HG02798 (cell line): ENCODE measurements at regions not wholly inside any gene's neighbourhood (a gene's known extent, or its start where the extent isn't known, plus 50 kb on each side); places are given as distances from the start of the nearest gene placed in this dataset.

ENCODE experiments used
- ATAC-seq: cut with Tn5 transposase; IDR thresholded peaks from one replicate; pipeline ENCODE4 v1.9.1; 2021; ENCODE audit warnings: mild to moderate bottlenecking; ENCODE audit not compliant: unreplicated experiment, poor library complexity

- no peak for ATAC-seq
These were observed 1224.0 kb downstream of the SLC16A7 start for GRCh38 chr12:60819794-60820193.

DNA sequence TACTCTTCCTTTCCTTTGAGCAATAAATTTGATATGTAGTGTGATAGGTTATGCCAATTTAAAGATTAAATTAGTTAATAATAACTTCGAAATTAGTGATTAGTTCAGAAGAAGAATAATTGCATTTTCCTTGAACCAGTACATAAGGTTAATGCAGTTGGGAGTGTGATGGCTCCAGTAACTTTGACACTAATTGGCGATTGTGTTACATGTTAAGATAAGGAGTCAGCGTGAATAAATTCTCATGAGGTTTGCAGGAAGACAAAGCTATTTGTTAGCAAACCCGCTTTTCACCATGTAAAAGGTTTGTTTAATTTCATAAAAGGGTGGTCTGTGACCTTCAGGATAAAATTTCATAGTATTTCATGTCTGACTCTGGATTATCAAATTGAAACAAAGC is 1226.8 kb downstream of the SLC16A7 start:
- no peak for ATAC-seq

GRCh38 chr12:60830381-60830780 is 1234.6 kb downstream of the SLC16A7 start:
- no peak for ATAC-seq

DNA sequence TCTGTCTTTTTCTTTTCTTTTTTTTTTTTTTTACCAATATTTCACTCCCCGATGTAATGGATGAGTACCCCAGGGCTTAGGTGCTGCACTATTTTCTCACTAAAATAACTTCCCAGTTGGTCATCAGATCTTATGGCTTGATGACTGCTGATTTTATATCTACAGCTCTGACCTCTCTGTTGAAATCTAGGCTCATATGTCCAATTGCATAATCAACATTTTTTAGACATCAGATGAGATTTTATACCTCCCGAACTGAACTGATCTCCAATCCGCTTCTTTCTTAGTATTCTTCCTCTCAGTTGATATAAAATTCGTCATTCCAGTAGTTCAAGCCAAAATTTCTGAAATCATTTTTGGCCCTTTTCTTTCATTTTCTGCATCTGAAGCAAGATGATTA is 1236.5 kb downstream of the SLC16A7 start:
- ATAC-seq: no peak

GRCh38 chr12:60834372-60834771 is 1238.5 kb downstream of the SLC16A7 start:
- ATAC-seq: no peak

DNA sequence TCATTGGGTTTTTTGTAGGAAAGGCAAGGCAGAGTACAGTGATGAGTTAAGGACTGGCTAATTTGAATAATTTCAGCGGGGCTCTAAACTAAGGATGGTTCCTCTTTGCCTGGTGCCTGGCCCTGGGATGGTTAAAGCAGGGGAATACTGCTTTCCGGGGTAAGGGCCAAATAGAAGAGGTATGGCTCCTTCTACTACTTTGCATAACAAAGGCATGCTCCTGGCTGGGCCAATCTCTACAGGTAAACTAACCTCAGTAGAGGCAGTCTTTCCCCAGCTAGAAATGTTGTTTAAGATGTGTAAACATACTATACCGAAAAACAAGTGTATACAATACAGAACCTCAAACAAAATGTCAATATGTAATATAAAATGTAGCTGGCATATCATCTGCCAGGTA is 1239.0 kb downstream of the SLC16A7 start:
- ATAC-seq: no peak

DNA sequence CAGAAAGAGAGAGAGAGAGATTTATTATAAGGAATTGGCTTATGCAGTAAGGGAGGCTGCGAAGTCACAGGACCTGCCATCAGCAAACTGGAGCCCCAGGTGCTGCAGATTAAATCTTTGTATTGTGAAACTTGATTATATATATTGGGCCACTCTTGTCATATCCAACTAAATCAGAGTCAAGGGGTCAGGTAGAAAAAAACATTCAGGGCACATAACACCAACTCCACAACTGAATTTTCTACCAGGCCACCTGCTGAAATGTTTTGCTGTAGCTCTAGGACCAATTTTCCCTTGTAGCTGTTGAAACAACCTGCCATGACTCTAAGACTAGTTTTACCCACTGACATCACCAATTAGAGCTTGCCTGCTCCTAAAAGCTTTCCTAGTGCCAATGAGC is 1240.8 kb downstream of the SLC16A7 start:
- no peak for ATAC-seq

- no peak for ATAC-seq
These were observed 1246.4 kb downstream of the SLC16A7 start for GRCh38 chr12:60842181-60842580.

DNA sequence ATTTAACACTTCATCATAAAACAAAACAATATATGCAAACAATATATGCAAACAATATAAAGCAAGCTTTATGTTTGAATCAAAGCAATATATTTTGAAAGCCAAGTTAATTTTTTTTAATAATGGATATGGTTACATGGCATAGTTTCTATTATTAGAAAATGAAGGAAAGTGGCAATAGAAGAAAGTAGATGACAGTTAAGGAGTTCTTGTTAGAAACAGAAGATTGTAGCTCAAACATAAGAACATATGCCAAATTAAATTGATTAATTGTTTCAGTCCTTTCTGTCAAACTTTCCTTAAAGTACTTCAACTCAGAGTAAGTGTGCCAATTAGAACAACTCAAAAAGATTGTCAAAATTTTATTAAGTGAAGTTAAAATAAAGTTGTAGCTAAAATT is 1248.3 kb downstream of the SLC16A7 start:
- ATAC-seq: no peak

DNA sequence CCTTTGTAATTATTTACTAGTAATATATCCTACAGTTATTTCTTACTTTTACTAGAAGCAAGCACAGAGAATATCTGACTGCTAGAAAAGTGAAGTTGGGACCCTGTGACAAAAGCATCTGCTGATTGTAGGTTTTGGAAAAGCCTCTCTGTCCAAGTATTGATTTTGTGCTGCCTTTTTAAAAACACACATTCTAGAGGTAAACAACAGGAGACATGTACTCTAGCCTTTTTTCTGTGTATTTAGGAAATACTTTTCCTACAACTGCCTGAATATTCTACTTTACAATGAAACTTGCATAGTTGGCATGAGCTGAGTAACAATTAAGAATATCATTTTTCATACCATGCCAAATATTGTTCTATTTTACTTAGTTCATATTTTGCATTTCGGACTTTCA is 1249.0 kb downstream of the SLC16A7 start:
- ATAC-seq: no peak

DNA sequence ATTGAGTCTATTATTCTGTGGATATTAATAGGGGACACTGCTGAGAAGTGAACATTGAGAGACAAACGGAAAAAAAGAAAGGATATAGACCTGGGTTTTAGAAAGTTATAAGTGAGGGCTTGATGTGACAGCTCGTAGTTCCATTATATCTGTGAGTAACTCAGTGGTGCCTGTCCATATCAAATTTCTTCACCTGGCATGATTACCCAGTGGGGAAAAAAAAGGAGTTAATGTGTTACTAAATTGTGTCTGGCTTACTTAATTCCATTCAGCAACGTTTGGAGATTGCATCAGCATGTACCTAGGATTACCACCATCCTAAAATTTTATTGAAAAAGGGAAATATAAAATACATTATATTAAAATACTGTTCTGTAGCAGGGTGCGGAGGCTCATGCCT is 1249.9 kb downstream of the SLC16A7 start:
- ATAC-seq: no peak

DNA sequence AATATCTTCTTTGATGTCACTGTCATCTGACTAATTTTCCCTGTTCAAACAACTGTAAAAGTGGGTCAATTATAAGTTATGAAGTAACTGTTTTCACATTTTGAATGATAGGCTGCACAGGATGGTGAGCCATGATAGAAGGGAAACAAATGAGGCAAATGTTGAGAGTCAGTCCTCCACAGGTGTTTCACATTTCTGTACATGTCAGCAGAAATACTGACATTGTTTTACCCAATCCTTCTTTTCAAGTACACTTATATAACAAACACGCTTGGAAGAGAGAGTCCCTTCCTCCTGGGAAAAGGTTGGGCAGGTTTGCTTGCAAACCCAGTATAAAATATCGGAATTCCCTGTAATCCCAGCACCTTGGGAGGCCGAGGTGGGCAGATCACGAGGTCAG is 1251.5 kb downstream of the SLC16A7 start:
- no peak for ATAC-seq

GRCh38 chr12:60849723-60850122 is 1253.9 kb downstream of the SLC16A7 start:
- no peak for ATAC-seq

GRCh38 chr12:60853407-60853806 is 1257.6 kb downstream of the SLC16A7 start:
- ATAC-seq: no peak

- no peak for ATAC-seq
These were observed 1267.6 kb downstream of the SLC16A7 start for GRCh38 chr12:60863421-60863820.

- no peak for ATAC-seq
These were observed 1276.4 kb downstream of the SLC16A7 start for GRCh38 chr12:60872219-60872618.

DNA sequence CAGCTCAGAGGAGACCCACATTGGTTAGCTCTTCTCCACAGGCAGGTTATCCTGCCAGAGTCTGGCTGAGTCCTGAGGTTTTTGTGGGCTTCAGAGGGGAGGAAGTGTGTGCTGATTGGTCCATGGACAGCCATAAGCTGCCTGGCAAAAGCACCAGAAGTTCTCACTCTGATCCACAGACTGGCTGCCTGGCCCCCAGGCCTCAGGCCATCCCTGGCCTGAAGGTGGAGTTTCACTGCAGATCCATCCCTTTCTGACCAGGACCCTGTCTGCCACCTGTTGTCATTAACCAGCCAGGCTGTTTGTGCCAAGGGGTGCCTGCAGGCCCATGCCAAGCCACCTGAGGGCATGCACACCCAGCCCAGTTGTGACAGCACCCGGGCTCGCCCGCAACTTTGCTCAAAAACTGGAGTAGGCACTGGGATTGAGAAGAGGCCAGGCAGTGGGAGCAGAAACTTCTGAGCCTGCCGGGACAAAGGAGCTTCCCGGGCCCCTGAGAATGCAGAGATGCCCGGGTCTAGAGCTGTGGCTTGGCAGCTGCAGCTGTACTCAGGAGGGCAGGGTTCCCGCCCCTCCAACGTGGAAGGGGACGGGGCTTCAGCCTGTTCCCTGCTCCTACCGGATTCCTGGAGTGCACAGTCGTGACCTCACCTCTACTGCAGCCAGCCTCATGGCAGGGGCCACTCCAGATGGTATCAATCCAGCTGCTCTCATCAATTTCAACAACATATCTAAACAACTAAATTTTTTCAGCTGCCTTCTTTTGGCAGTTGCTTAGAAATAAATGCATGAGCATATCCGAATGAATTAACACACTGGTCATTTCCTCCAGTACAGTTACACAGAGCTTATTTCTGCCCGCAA is 1277.3 kb downstream of the SLC16A7 start:
- no peak for ATAC-seq

- no peak for ATAC-seq
These were observed 1278.3 kb downstream of the SLC16A7 start for GRCh38 chr12:60874091-60874490.

DNA sequence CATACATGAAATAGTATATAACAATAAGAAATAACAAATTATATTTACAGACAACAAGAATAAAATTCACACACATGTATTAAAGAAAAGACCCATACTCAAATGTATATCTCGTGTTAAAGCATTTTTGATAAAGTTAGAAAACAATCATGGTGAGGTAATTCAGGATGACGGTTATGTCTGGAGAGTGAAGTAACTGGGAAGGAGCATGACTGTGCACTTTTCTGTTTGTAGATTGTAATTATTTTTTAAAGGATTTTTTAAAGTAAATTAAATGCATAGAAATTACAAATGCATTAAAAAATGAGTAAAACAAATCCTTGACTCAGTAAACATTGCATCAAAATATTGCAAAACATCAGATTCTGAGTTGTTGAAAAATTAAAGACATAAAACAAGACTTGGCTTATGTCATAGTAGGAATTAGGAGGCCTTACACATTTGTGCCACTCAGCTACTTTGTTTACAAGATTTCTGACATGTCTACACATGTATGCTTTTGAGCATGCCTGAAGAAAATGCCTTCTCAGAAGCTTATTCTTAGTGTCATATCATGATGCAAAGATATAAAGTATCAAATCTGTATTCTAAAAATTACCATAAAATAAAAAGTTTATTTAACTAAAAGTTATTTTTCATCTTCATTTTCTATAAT is 1325.1 kb downstream of the SLC16A7 start:
- ATAC-seq: no peak

GRCh38 chr12:60921541-60921940 is 1325.7 kb downstream of the SLC16A7 start:
- ATAC-seq: no peak

DNA sequence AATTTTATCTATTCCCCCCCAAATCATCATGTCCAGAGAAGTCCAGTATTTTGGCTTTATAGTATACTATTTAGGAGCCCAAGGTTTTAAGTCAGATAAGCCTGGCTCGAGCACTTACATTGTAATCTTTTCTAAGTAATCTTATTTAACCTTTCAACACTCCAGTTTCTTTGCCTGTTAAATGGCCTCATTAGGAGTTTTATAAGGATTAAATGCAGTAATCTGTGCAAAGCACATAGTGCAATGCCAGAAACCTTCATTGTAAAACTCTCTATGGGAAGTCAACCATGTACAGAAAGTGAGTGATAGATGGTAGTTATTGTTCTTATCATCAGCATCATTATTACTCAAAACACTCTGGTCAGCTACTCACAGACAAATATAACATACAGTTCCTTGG is 1330.4 kb downstream of the SLC16A7 start:
- ATAC-seq: no peak

GRCh38 chr12:60930151-60930550 is 1330.1 kb upstream of the USP15 start:
- no peak for ATAC-seq
